MM.1S (cell line): ENCODE measurements at regions not wholly inside any gene's neighbourhood (a gene's known extent, or its start where the extent isn't known, plus 50 kb on each side); places are given as distances from the start of the nearest gene placed in this dataset.

Source experiments
- EZH2 ChIP-seq: fragments of 300-600 bp; sonication (generic); optimal IDR thresholded peaks from 2 replicates; pipeline ENCODE3; 2017; ENCODE audit warnings: low read depth, mild to moderate bottlenecking, antibody characterized with exemption, low read length, mixed read lengths
- EZH2phosphoT487 ChIP-seq: fragments of 300-600 bp; sonication (generic); IDR thresholded peaks from 2 replicates; pipeline ENCODE4 v1.6.1; 2018; ENCODE audit warnings: antibody characterized with exemption, low read length
- TF ChIP-seq, protein P1 (sequence below): fragments of 300-600 bp; sonication (generic); IDR thresholded peaks from 2 replicates; pipeline ENCODE4 v1.5.1; 2016; ENCODE audit warnings: antibody characterized with exemption, low read length, mixed read lengths

DNA sequence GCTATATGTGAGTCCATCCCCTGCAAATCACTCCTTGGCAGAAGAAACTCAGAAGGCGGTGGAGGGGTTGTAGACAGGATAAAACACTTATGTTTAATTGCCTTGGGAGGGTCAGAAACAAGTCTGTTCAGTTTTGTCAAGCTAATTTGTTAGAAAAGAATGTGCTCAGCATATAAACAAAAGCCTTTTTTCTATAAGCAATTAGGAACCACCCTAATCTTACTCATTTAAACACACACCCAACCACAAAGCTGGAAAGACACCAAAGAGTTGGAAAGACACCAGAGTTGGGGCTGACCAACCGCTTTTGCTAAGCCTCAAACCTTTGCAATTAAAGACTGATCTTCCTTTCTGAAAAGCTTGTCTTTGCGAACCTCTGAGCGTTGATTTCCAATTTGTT lies 439.2 kb upstream of the ERCC4 start:
- TF ChIP-seq EZH2 (no peak), EZH2phosphoT487 (no peak)
- TF ChIP-seq, protein P1, sequence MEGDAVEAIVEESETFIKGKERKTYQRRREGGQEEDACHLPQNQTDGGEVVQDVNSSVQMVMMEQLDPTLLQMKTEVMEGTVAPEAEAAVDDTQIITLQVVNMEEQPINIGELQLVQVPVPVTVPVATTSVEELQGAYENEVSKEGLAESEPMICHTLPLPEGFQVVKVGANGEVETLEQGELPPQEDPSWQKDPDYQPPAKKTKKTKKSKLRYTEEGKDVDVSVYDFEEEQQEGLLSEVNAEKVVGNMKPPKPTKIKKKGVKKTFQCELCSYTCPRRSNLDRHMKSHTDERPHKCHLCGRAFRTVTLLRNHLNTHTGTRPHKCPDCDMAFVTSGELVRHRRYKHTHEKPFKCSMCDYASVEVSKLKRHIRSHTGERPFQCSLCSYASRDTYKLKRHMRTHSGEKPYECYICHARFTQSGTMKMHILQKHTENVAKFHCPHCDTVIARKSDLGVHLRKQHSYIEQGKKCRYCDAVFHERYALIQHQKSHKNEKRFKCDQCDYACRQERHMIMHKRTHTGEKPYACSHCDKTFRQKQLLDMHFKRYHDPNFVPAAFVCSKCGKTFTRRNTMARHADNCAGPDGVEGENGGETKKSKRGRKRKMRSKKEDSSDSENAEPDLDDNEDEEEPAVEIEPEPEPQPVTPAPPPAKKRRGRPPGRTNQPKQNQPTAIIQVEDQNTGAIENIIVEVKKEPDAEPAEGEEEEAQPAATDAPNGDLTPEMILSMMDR: no peak
